Tibial nerve (tissue), 4 donors: ENCODE measurements at regions not wholly inside any gene's neighbourhood (a gene's known extent, or its start where the extent isn't known, plus 50 kb on each side); places are given as distances from the start of the nearest gene placed in this dataset.
"Not testable (repeated sequence)": the region's sequence is repeated elsewhere in the genome, so short reads cannot be mapped to it uniquely, and the experiment has no call there.

ENCODE experiments used
- DNase-seq, 2 donors: peaks; one replicate each; pipeline ENCODE4 v3.0.0-alpha.2; 2019; ENCODE audit warnings: low spot score in 2 of 2
- H3K27ac ChIP-seq, 4 donors: fragments of 200-600 bp; sonication (generic) in 3 of 4; one replicate each; pipeline ENCODE4 v1.5.1; 2017 to 2019; ENCODE audit warnings: mild to moderate bottlenecking in 1 of 4
- H3K27me3 ChIP-seq, 2 donors: fragments of 200-600 bp; sonication (generic) in 1 of 2; one replicate each; pipeline versions ENCODE4 v1.5.1 to v1.6.0; 2017 to 2019
- H3K36me3 ChIP-seq, 3 donors: fragments of 200-600 bp; sonication (generic); one replicate each; pipeline ENCODE4 v1.5.1; 2018 to 2019
- H3K4me1 ChIP-seq, 4 donors: fragments of 200-600 bp; sonication (generic) in 3 of 4; one replicate each; pipeline ENCODE4 v1.5.1; 2017 to 2019
- H3K4me3 ChIP-seq, 4 donors: fragments of 200-600 bp; sonication (generic) in 3 of 4; one replicate each; pipeline ENCODE4 v1.5.1; 2017 to 2019; ENCODE audit warnings: mild to moderate bottlenecking in 1 of 4, moderate library complexity in 1 of 4
- H3K9me3 ChIP-seq, 4 donors: fragments of 200-600 bp; sonication (generic) in 3 of 4; one replicate each; pipeline ENCODE4 v1.5.1; 2017 to 2019
- EP300 ChIP-seq, 2 donors: sonication (generic); formaldehyde crosslinking; IDR thresholded peaks; one replicate each; pipeline ENCODE4 v1.6.1; 2017; ENCODE audit warnings: antibody characterized with exemption in 2 of 2, mild to moderate bottlenecking in 1 of 2
- POLR2A ChIP-seq, 2 donors: fragments of 450-650 bp; IDR thresholded peaks; one replicate each; pipeline ENCODE4 v1.6.1; 2017; ENCODE audit warnings: antibody characterized with exemption in 2 of 2, mild to moderate bottlenecking in 2 of 2, moderate library complexity in 2 of 2
- WGBS, 2 donors: methylation state at CpG; one replicate each; pipeline ENCODE4 v1.1.5; 2018; 5-methylcytosine and 5-hydroxymethylcytosine counted together
- TF ChIP-seq, protein P1 (sequence below), 5 experiments: fragments of 200-600 bp in 3 of 5; fragments of 450-650 bp in 2 of 5; sonication (generic) in 3 of 5; IDR thresholded peaks; one replicate each; pipeline ENCODE4 v1.5.1; 2016 to 2019; ENCODE audit warnings: antibody characterized with exemption in 5 of 5, mild to moderate bottlenecking in 3 of 5, moderate library complexity in 2 of 5

GRCh38 chr5:104019956-104020355 lies 457.4 kb upstream of the NUDT12 start:
- H3K36me3 ChIP-seq, result no peaks in the 10 kb centered on the region
- TF ChIP-seq, protein P1, sequence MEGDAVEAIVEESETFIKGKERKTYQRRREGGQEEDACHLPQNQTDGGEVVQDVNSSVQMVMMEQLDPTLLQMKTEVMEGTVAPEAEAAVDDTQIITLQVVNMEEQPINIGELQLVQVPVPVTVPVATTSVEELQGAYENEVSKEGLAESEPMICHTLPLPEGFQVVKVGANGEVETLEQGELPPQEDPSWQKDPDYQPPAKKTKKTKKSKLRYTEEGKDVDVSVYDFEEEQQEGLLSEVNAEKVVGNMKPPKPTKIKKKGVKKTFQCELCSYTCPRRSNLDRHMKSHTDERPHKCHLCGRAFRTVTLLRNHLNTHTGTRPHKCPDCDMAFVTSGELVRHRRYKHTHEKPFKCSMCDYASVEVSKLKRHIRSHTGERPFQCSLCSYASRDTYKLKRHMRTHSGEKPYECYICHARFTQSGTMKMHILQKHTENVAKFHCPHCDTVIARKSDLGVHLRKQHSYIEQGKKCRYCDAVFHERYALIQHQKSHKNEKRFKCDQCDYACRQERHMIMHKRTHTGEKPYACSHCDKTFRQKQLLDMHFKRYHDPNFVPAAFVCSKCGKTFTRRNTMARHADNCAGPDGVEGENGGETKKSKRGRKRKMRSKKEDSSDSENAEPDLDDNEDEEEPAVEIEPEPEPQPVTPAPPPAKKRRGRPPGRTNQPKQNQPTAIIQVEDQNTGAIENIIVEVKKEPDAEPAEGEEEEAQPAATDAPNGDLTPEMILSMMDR (IDR thresholded peaks at IDR 0.05), result no peak
- TF ChIP-seq POLR2A (IDR thresholded peaks at IDR 0.05) (no peak), EP300 (IDR thresholded peaks at IDR 0.05) (no peak)
- no peaks in the 10 kb centered on the region for H3K27me3 ChIP-seq
- no peak overlapping the region for H3K4me3 ChIP-seq
- peaks cover 0 to 17% (median 0%) of the 10 kb centered on the region in 4 donors for H3K9me3 ChIP-seq
- DNase-seq, result no peak
- no peaks in the 10 kb centered on the region for H3K4me1 ChIP-seq
- WGBS, 2 donors, result 82 to 83% methylated on average over 2 of the region's 2 CpGs
- H3K27ac ChIP-seq, result no peak overlapping the region

- DNase-seq, result no peak
- H3K27me3 ChIP-seq, result no peaks in the 10 kb centered on the region
- H3K36me3 ChIP-seq, result no peaks in the 10 kb centered on the region
- TF ChIP-seq EP300 (IDR thresholded peaks at IDR 0.05) (no peak), POLR2A (IDR thresholded peaks at IDR 0.05) (no peak)
- TF ChIP-seq, protein P1 (IDR thresholded peaks at IDR 0.05), result no peak
- H3K9me3 ChIP-seq, result peaks cover 0 to 17% (median 0%) of the 10 kb centered on the region in 4 donors
- H3K4me1 ChIP-seq, result no peaks in the 10 kb centered on the region
- no peak overlapping the region for H3K27ac ChIP-seq
- H3K4me3 ChIP-seq, result no peak overlapping the region
Observed at GRCh38 chr5:104018299-104018698, 455.7 kb upstream of the NUDT12 start.

DNA sequence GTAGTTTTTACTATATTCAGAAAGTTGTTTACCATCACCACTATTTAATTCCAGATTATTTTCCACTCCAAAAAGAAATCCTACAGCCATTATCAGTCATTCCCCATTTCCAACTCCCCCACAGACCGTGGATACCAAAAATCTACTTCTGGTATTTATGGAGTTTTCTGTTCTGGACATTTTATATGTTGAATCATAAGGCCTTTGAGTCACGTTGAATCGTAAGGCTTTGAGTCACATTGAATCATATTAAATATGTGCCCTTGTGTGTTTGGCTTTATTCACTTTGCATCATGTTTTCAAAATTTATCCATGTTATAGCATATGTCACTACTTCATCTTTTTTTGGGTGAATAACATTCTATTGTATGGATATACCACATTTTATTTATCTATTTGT lies 454.1 kb upstream of the NUDT12 start:
- Histone ChIP-seq H3K4me1 (no peaks in the 10 kb centered on the region), H3K27ac (no peak overlapping the region), H3K4me3 (no peak overlapping the region), H3K36me3 (no peaks in the 10 kb centered on the region), H3K9me3 (peaks cover 0 to 17% (median 0%) of the 10 kb centered on the region in 4 donors), H3K27me3 (no peaks in the 10 kb centered on the region)
- DNase-seq, result no peak
- no peak for TF ChIP-seq POLR2A (IDR thresholded peaks at IDR 0.05)
- TF ChIP-seq, protein P1 (IDR thresholded peaks at IDR 0.05), result no peak
- TF ChIP-seq EP300 (IDR thresholded peaks at IDR 0.05), result no peak
- 89 to 90% methylated on average over 3 of the region's 3 CpGs for WGBS, 2 donors

DNA sequence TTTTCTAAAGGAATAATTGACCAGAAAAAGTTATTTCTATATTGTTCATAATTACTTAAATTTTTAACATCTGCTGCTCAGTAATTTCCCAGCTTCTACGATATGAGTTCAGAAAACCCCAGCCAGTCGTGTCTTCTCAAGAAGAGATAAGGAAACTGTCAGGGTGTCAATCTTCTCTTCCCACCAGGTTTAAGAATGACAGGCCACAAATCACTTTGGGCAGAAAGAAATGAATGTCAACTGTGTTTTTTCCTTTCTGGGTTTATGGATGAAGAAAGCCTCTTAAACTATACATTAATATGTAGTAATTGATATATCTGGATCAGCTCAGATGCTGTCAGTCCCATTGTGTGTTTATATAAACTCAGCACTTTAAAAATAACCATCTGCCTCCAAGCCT lies 453.2 kb upstream of the NUDT12 start:
- TF ChIP-seq EP300 (IDR thresholded peaks at IDR 0.05) (no peak), POLR2A (IDR thresholded peaks at IDR 0.05) (no peak)
- TF ChIP-seq, protein P1 (IDR thresholded peaks at IDR 0.05), result no peak
- no peak for DNase-seq
- no peaks in the 10 kb centered on the region for H3K27me3 ChIP-seq
- WGBS, 2 donors, result 85 to 87% methylated on average over 2 of the region's 2 CpGs
- no peak overlapping the region for H3K27ac ChIP-seq
- H3K4me1 ChIP-seq, result no peaks in the 10 kb centered on the region
- H3K9me3 ChIP-seq, result peaks cover 0 to 17% (median 0%) of the 10 kb centered on the region in 4 donors
- no peak overlapping the region for H3K4me3 ChIP-seq
- no peaks in the 10 kb centered on the region for H3K36me3 ChIP-seq

DNA sequence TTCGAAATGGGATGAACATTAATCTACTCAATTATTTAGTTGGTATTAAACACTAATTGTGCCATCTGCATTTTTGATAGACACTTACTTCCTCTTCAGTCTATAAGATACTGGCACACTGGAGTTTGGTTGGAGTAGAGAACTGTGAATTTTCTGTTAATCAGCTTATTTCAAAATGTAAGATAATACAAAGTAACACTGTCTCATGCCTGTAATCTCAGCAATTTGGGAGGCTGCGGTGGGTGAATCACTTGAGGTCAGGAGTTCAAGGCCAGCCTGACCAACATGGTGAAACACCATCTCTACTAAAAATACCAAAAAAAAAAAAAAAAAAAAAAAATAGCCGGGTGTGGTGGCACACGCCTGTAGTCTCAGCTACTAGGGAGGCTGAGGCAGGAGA lies 440.2 kb upstream of the NUDT12 start:
- not testable (repeated sequence) for H3K9me3 ChIP-seq, H3K4me3 ChIP-seq, H3K27me3 ChIP-seq, H3K4me1 ChIP-seq, DNase-seq, H3K36me3 ChIP-seq, H3K27ac ChIP-seq
- WGBS, 2 donors, result 86% methylated on average over 4 of the region's 4 CpGs

- no peaks in the 10 kb centered on the region for H3K4me1 ChIP-seq
- no peak overlapping the region for H3K4me3 ChIP-seq
- no peaks in the 10 kb centered on the region for H3K36me3 ChIP-seq
- no peak for DNase-seq
- H3K27me3 ChIP-seq, result no peaks in the 10 kb centered on the region
- WGBS, 2 donors, result 83 to 88% methylated on average over 2 of the region's 2 CpGs
- TF ChIP-seq EP300 (IDR thresholded peaks at IDR 0.05), result no peak
- no peak for TF ChIP-seq POLR2A (IDR thresholded peaks at IDR 0.05)
- TF ChIP-seq, protein P1 (IDR thresholded peaks at IDR 0.05), result no peak
- H3K9me3 ChIP-seq, result no peaks in the 10 kb centered on the region
- no peak overlapping the region for H3K27ac ChIP-seq
Observed at GRCh38 chr5:104001136-104001535, 438.5 kb upstream of the NUDT12 start.
